Iris pigment epithelial cell (primary cell): ENCODE measurements at regions not wholly inside any gene's neighbourhood (a gene's known extent, or its start where the extent isn't known, plus 50 kb on each side); places are given as distances from the start of the nearest gene placed in this dataset.

Experiments
- DNase-seq: peaks from one replicate; pipeline ENCODE4 v3.0.0-alpha.2; 2011; ENCODE audit warnings: low read depth

DNA sequence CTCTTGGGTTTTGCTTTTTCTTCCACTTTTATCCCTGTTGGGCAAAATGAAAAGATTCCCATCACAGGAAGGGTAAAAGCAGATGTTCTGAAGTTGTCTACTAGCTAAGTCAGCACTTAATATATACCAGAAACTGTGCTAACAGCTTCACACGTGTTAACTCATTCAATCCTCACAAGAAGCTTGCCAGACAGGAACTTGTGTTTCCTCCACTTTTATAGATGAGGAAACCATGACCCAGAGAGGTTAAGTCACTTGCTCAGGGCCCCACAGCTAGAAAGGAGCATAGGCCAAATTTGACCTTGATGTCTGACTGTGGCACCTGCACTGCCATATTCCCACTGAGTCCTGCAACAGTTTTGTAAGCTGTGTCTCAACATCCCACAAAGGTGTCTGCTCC lies 76.8 kb upstream of the EPC2 start:
- no peak for DNase-seq

DNA sequence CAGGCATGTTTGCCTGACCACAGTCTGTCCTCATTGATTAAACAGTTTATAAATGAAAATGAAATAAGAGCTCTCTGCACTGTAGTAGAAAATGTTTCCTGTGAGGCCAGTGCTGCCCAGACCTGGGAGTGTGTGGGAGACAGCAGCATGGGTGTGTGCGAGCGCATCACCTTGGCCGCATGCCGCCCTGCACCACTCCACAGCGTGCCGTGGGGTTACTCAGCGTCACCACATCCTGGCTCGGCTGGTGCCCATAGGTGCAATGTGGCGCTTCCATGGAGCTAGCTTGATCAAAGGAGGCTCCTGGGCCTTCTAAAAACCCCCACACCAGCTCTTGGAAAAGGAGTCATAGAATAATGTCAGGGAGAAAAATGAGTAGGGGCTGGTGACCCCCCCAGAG lies 76.0 kb upstream of the EPC2 start:
- DNase-seq, result no peak

DNA sequence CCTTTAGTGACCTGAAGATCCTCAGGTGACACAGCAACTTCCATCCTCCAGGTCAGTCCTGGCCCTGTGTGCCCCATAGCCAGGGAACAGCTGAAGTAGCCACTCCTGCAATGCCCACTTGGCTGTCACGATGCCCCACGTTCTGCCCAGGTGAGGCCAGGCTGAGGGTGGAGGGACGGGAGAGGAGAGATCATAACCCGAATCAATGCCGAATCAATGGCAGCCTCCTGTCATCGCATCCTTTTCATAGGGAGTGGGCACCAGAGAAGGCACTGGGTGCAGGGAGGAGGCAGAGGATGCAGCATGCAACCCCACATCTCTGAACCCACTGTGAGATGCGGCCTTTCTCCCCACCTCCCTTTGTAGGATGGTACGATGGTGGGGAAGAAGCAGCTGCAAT lies 75.3 kb upstream of the EPC2 start:
- DNase-seq, result no peak

DNA sequence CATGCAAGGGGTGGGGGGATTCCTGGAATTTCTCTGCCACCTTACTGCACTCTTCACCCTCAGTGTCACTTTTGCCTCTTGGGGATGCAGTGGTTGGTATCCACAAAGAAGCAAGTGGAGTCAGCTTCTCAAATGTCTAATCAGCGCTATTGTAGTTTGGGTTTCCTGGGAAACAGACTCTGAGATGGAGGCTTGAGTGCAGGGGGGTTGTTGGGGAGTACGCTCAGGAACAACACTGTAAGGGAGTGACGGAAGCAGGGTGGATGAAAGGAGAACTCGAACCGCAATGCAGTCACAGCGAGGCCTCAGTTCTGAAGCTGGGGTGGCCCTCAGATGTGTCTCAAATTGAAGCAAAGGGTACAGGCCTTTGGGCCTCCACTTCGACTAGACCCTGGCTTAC lies 73.6 kb upstream of the EPC2 start:
- no peak for DNase-seq

DNA sequence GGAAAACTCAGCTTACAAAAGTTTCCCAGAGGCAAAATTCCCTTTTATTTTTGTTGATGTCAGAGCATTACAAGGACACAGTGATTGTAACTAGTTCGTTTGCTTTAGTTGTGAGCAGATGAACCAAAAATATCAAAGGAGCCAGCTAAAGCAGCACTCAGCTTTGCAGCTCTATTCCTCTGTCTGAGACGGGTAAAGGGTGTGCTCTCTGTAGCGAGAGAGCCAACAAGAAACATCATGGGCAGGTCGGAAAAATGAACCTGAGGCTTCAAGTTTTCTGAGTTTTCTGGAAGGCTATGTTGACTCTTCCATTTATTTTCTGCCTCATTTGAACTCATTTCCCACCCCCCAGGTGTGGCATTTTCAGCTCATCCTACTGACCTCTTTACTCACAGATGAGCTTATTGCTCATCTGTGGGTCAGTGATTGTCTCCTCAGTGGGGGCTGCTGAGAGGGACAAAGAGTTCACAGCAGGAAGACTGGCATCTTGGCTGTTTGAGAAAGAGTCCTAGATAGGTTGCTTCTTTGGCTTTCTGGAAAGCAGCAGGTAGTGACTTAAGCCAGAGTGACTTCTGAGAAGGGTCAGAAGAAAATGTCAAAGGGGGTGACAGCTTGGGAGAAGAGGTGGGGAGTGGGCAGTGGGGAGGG lies 66.6 kb upstream of the EPC2 start:
- no peak for DNase-seq

DNA sequence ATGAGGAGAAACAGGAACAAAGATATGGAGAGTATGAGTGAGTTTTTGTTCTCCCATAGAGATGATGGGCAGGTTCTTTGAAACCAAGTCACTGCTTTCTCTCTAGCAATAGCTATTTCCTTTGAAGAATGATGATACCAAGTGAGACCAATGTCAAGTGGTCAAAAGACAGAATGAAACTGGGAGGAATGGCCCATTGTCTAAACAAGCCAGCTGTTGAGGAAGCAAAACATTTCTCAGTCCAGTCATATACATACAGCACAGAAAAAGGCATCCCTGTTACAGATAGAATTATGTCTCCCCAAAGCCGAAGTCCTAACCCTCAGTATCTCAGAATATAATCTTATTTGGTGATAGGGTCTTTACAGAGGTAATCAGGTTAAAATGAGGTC lies 66.1 kb upstream of the EPC2 start:
- DNase-seq, result no peak

DNA sequence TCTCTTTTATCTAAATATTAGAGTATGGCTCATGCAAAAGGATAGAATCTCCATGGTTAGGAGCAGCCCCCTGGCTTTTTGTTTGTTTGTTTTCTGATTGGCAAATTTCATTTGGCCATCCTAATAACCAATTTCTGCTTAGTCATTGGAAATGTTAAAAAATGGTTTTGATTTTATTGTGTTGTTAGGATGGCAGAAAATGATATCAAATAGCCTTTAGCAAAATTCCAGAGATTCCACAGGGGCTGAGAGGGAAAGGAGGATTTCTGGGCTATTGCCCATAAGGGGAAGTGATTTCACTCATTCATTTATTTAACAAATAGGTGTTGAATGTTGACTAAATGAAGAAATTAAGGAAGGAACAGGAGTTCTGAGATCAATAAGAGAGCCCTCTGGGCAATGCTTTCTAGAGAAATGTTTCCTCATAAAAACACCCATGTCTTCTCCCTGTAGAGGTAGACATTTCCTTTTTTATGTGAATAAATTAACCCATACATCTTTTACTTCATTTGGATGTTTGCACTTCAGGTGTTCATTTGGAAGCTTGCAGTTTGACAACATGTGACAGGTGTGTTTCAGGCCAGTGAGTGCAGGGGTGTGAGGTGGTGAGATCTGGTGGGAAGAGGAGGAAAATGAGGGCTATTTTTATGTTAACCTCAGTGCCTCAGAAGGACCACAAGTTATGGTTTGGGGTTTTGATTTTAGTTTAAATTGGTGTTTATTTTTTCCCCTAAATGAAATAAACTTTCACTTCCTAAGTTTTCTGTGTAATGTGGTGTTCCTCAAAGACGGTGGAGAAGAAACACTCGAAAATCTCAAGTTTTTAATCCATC lies 61.7 kb upstream of the EPC2 start:
- peak; percentile 5 for DNase-seq

DNA sequence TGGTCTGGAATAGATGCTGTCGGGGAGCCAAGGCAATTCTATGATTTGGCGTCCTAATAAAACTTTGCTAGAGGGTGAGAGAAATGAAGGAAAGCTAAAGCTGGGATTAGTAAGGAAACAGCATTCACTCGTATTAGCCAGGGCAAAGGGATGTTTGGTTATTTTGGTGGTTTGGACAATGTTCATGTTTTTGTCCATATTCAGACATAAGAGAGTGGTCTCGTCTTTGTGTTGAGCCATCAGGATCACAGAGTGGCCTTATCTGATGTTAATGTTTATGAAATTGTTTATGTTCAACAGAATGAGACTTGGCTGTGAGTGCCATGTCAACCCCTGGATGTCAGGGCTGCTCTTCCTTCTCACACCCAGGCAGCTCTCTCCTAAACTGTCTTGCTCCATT lies 58.9 kb upstream of the EPC2 start:
- DNase-seq, result no peak

DNA sequence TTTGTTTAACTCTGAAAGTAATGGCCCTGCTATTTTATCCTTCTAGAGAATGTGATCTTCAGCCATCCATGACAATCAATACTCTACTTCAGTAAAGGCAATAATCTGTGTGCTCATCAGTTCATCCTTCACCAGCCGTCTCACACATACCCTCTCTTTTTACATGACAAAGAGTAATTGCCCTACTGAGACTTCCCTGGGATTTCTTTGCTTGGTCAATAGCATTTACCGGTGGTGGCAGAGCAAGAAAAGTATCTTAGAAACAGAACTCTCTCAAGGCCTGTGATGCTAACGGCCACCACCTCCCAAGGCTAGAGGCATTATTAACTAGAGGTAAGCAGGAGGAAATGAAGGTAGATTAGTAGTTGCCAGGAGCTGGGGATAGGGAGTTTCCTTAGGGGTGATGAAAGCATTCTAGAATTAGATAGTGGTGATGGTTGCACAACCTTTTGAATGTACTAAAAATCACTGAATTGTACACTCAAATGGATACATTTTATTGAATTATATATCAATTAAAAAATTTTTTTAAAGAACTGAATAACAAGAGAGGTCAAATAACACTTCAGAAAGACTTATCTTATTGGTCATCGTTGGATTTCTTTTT lies 57.9 kb upstream of the EPC2 start:
- DNase-seq, result no peak

DNA sequence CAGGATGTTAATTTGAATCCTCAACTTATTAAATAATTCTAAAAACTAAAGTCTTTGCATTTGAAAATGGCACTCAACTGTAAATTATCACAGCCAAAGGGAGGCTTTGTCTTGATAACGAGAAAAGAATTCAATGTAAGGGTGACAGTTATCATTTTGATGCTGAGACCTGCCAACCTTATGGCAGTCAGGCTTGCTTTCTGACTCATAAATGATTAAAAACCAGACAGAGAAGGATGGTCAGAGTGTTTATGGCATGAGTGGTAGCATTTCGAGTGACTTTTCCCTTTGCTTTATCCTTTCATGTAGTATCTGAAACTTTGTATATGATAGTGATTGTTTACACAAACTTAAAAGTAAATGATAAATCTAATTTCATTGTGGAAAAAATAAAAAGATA lies 53.9 kb upstream of the EPC2 start:
- DNase-seq, result no peak

DNA sequence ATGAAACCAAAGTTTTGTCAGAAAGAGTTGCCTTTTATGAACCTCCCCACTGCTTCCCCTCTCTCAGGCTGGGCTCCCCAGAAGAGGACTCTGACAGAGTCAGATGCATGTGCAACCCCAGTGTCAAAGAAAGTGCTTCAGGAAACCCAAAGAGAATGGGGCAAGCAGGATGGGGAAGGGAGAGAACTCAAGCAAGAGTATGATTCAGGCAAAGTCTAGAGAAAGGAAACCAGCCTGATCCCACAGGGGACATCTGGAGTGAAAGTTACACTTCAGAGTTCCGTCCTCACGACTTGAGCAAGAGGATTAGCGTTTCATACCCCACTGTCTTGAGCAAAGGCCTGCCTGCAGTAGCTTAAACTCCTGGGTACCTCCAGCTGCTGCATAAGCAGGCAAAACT lies 51.8 kb upstream of the EPC2 start:
- DNase-seq, result no peak

DNA sequence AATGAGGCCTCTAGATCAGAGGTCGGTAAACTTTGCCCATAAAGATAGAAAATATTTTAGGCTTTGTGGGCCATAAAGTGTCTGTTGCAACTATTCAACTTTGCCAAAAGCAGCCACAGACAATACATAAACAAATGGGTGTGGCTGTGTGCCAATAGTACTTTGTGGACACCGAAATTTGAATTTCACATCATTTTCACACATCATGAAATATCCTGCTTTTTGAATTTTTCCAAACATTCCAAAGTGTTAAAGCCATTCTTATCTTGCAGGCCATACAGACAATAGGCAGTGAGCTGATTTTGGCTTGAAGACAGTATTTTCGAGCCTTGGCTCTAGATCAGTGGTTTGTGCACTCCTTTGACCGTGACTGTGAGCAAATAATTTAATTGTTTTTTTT lies 51.1 kb upstream of the EPC2 start:
- DNase-seq, result no peak

DNA sequence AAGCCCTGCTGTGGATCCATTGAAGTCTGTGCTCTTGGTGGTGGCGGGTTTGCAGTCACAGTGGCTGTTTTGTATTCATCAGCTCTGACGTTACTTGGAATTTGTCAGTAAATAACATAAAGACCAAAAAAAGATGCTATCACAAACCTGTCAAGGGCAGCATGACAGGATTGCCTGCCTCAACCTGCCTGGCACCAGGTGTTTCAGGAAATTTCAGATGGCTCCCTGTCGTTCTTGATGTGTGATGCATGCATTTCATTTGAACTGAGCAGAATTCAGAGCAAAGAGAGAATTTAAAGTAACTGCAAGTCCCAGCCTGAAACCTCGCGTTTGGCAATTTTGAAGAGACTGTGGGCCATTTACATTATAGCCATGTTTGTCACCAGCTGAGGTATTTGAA lies 50.3 kb upstream of the EPC2 start:
- no peak for DNase-seq
